Breast epithelium (tissue), 4 donors: ENCODE measurements at regions not wholly inside any gene's neighbourhood (a gene's known extent, or its start where the extent isn't known, plus 50 kb on each side); places are given as distances from the start of the nearest gene placed in this dataset.
"Not testable (repeated sequence)": the region's sequence is repeated elsewhere in the genome, so short reads cannot be mapped to it uniquely, and the experiment has no call there.

Experiments used
- DNase-seq, 2 donors: peaks; one replicate each; pipeline ENCODE4 v3.0.0-alpha.2; 2019; ENCODE audit warnings: low spot score in 2 of 2
- H3K27ac ChIP-seq, 2 donors: fragments of 200-600 bp; sonication (generic) in 1 of 2; one replicate each; pipeline ENCODE4 v1.5.1; 2016 to 2019; ENCODE audit warnings: mild to moderate bottlenecking in 1 of 2
- H3K27me3 ChIP-seq, 2 donors: fragments of 200-600 bp; sonication (generic) in 1 of 2; one replicate each; pipeline versions ENCODE4 v1.5.1 to v1.6.0; 2017 to 2019; ENCODE audit warnings: control low read depth in 1 of 2, mild to moderate bottlenecking in 1 of 2
- H3K36me3 ChIP-seq: fragments of 200-600 bp; one replicate; pipeline ENCODE4 v1.5.1; 2019
- H3K4me1 ChIP-seq, 2 donors: fragments of 200-600 bp; sonication (generic); one replicate each; pipeline ENCODE4 v1.5.1; 2016 to 2019; ENCODE audit warnings: control low read depth in 1 of 2
- H3K4me3 ChIP-seq, 3 donors: fragments of 200-600 bp; sonication (generic); 1 replicate in 2 of 3; 2 replicates in 1 of 3; pipeline ENCODE4 v1.5.1; 2016 to 2019; ENCODE audit warnings: mild to moderate bottlenecking in 3 of 3, moderate library complexity in 2 of 3
- H3K9me3 ChIP-seq, 2 donors: fragments of 200-600 bp; sonication (generic) in 1 of 2; one replicate each; pipeline ENCODE4 v1.5.1; 2016 to 2019; ENCODE audit warnings: control low read depth in 1 of 2
- POLR2A ChIP-seq: fragments of 450-650 bp; IDR thresholded peaks from one replicate; pipeline ENCODE4 v1.6.1; 2016; ENCODE audit warnings: antibody characterized with exemption, mild to moderate bottlenecking, moderate library complexity
- POLR2AphosphoS5 ChIP-seq, 3 donors: sonication (generic); formaldehyde crosslinking; IDR thresholded peaks; one replicate each; pipeline ENCODE4 v1.6.1; 2017; ENCODE audit warnings: antibody characterized with exemption in 3 of 3
- intact Hi-C: fragments of 100-400 bp; cut with DNase I; formaldehyde crosslinking; loops from one replicate; pipeline ENCODE4 v1.15.1; 2023; ENCODE audit warnings: low total_unique reads
- TF ChIP-seq, protein P1 (sequence below), 3 donors: fragments of 450-650 bp; IDR thresholded peaks; one replicate each; pipeline ENCODE4 v1.5.1; 2016 to 2017; ENCODE audit warnings: antibody characterized with exemption in 3 of 3, mild to moderate bottlenecking in 3 of 3, moderate library complexity in 3 of 3

GRCh38 chr3:168671091-168671490 is 575.4 kb upstream of the GOLIM4 start:
- H3K4me1 ChIP-seq: no peaks in the 10 kb centered on the region
- H3K27me3 ChIP-seq: no peaks in the 10 kb centered on the region
- H3K9me3 ChIP-seq: no peaks in the 10 kb centered on the region
- no peak for DNase-seq
- no peak overlapping the region for H3K27ac ChIP-seq
- TF ChIP-seq, protein P1, sequence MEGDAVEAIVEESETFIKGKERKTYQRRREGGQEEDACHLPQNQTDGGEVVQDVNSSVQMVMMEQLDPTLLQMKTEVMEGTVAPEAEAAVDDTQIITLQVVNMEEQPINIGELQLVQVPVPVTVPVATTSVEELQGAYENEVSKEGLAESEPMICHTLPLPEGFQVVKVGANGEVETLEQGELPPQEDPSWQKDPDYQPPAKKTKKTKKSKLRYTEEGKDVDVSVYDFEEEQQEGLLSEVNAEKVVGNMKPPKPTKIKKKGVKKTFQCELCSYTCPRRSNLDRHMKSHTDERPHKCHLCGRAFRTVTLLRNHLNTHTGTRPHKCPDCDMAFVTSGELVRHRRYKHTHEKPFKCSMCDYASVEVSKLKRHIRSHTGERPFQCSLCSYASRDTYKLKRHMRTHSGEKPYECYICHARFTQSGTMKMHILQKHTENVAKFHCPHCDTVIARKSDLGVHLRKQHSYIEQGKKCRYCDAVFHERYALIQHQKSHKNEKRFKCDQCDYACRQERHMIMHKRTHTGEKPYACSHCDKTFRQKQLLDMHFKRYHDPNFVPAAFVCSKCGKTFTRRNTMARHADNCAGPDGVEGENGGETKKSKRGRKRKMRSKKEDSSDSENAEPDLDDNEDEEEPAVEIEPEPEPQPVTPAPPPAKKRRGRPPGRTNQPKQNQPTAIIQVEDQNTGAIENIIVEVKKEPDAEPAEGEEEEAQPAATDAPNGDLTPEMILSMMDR (IDR thresholded peaks at IDR 0.05): no peak
- no peak for TF ChIP-seq POLR2AphosphoS5 (IDR thresholded peaks at IDR 0.05)
- intact Hi-C loops: no loop called here
- H3K36me3 ChIP-seq: no peaks in the 10 kb centered on the region
- no peak overlapping the region for H3K4me3 ChIP-seq

- H3K4me1 ChIP-seq, H3K4me3 ChIP-seq, intact Hi-C loops: not testable (repeated sequence)
These were observed 565.3 kb upstream of the GOLIM4 start for GRCh38 chr3:168660879-168661657.

DNA sequence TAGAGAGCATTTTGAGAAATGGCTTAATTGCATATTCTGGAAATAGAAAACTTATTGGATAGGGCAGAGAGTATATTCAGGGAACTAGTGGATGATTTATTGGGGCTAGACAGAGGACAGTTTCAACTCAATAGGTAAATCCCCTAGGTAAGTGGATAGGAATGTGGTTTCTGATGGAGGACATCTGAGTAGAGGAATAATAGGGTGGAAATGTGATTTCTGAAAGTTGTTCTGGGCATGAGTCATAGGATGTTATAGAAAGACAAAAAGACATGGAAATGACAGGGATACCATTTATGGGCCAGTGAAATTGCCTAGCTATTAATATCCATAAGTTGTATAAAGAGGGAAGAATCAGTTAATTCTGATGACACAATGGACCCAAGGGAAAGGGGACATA is 563.3 kb upstream of the GOLIM4 start:
- Histone ChIP-seq H3K27ac (no peak overlapping the region), H3K9me3 (no peaks in the 10 kb centered on the region), H3K36me3 (no peaks in the 10 kb centered on the region), H3K4me1 (no peaks in the 10 kb centered on the region), H3K27me3 (no peaks in the 10 kb centered on the region), H3K4me3 (no peak overlapping the region)
- no peak for DNase-seq
- intact Hi-C loops: no loop called here
- TF ChIP-seq, protein P1 (IDR thresholded peaks at IDR 0.05): no peak
- TF ChIP-seq POLR2A (no peak), POLR2AphosphoS5 (IDR thresholded peaks at IDR 0.05) (no peak)

More at GRCh38 chr3:168660879-168661657, 565.3 kb upstream of the GOLIM4 start:
- not testable (repeated sequence) for H3K9me3 ChIP-seq, H3K27ac ChIP-seq, H3K27me3 ChIP-seq, H3K36me3 ChIP-seq, DNase-seq

DNA sequence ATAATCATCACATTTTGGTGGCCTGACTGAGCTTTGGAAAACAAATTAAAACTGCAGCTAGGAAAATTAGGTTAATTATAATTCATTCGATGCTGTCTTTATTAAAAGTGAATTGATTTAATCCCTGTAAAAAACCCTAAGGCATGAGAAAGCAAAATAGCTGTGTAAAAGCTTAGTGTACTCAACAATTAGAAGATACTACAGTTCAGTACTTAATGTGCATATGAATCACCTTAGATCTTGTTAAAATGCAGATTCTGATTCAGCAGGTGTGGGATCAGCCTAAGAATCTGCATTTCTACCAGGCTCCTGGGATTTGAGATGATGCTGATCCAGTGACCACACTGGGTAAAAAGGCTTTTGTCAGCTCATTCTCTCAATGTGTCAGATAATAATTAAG is 559.9 kb upstream of the GOLIM4 start:
- Histone ChIP-seq H3K9me3 (no peaks in the 10 kb centered on the region), H3K36me3 (no peaks in the 10 kb centered on the region), H3K27me3 (no peaks in the 10 kb centered on the region), H3K4me1 (no peaks in the 10 kb centered on the region), H3K27ac (no peak overlapping the region), H3K4me3 (no peak overlapping the region)
- intact Hi-C loops: no loop called here
- DNase-seq: no peak
- TF ChIP-seq POLR2A: no peak
- TF ChIP-seq, protein P1 (IDR thresholded peaks at IDR 0.05): no peak
- no peak for TF ChIP-seq POLR2AphosphoS5 (IDR thresholded peaks at IDR 0.05)

DNA sequence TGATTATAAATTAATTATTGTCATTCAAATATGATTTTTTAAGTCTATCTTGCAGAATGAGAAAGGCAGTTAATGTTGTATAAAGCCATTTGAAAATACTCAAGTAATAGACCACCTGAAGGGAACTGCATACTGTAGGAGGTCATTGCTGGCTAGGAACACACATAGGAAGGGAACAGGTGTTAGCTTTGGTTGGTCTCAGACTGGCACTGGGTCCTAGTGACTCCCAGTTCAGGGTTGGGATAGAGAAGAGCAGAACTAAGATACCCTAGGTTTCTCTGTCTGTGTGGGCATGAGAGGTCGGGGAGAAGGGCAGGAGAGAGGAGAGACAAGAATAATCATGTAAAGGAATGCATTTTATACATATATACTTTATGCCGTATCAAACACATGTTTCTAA is 559.0 kb upstream of the GOLIM4 start:
- Histone ChIP-seq H3K27me3 (no peaks in the 10 kb centered on the region), H3K4me1 (no peaks in the 10 kb centered on the region), H3K4me3 (no peak overlapping the region), H3K36me3 (no peaks in the 10 kb centered on the region), H3K27ac (no peak overlapping the region), H3K9me3 (no peaks in the 10 kb centered on the region)
- no peak for DNase-seq
- intact Hi-C loops: no loop called here
- TF ChIP-seq POLR2A: no peak
- TF ChIP-seq, protein P1 (IDR thresholded peaks at IDR 0.05): no peak
- TF ChIP-seq POLR2AphosphoS5 (IDR thresholded peaks at IDR 0.05): no peak
